Vagina (tissue), 2 donors: ENCODE measurements at regions not wholly inside any gene's neighbourhood (a gene's known extent, or its start where the extent isn't known, plus 50 kb on each side); places are given as distances from the start of the nearest gene placed in this dataset.

Source experiments
- DNase-seq, 2 donors: peaks; one replicate each; pipeline ENCODE4 v3.0.0-alpha.2; 2017; ENCODE audit errors: extremely low spot score in 2 of 2
- H3K27ac ChIP-seq: fragments of 200-600 bp; sonication (generic); one replicate; pipeline ENCODE4 v1.5.1; 2019
- H3K27me3 ChIP-seq: fragments of 200-600 bp; sonication (generic); one replicate; pipeline ENCODE4 v1.5.1; 2019
- H3K36me3 ChIP-seq, 2 donors: fragments of 200-600 bp; sonication (generic); one replicate each; pipeline ENCODE4 v1.5.1; 2017 to 2019
- H3K4me1 ChIP-seq: fragments of 200-600 bp; sonication (generic); one replicate; pipeline ENCODE4 v1.5.1; 2019
- H3K4me3 ChIP-seq, 2 donors: fragments of 200-600 bp; sonication (generic); 1 replicate in 1 of 2; 2 replicates in 1 of 2; pipeline ENCODE4 v1.5.1; 2016 to 2019
- H3K9me3 ChIP-seq: fragments of 200-600 bp; sonication (generic); one replicate; pipeline ENCODE4 v1.5.1; 2019
- POLR2A ChIP-seq, 2 donors: fragments of 450-650 bp; IDR thresholded peaks; one replicate each; pipeline ENCODE4 v1.6.1; 2017; ENCODE audit warnings: antibody characterized with exemption in 2 of 2, mild to moderate bottlenecking in 2 of 2, moderate library complexity in 2 of 2
- POLR2AphosphoS5 ChIP-seq, 2 donors: sonication (generic); formaldehyde crosslinking; IDR thresholded peaks; one replicate each; pipeline ENCODE4 v1.9.0; 2017; ENCODE audit warnings: antibody characterized with exemption in 2 of 2, mild to moderate bottlenecking in 2 of 2, low read depth in 1 of 2; ENCODE audit not compliant: insufficient read depth in 1 of 2
- intact Hi-C: fragments of 100-400 bp; cut with DNase I; formaldehyde crosslinking; loops from one replicate; pipeline ENCODE4 v1.15.1; 2023
- TF ChIP-seq, protein P1 (sequence below), 3 experiments: fragments of 450-650 bp in 2 of 3; fragments of 200-600 bp in 1 of 3; sonication (generic) in 1 of 3; IDR thresholded peaks; one replicate each; pipeline ENCODE4 v1.5.1; 2017 to 2019; ENCODE audit warnings: antibody characterized with exemption in 3 of 3, mild to moderate bottlenecking in 2 of 3, moderate library complexity in 2 of 3

DNA sequence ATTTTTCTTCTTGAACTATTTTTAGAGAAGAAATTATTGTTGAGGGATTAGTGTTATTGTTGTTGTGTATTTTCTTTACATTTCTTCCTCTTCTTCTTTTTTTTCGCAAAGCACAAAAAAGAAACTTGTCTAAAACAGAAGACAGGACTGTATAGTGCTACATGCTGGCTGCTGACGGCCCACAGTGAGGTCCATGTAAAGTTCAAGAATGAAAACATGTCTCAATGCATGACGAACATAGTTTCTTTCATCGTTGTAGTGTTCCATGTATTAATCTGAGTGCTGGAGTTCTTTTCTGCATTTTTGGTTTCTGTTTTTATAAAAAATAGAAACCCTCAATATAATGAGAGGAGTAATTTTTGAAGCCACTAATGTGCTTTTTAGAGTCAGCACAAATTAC, 462.9 kb upstream of the MARCKS start:
- no peaks in the 10 kb centered on the region for H3K9me3 ChIP-seq
- intact Hi-C loops, result no loop called here
- H3K4me1 ChIP-seq, result no peaks in the 10 kb centered on the region
- no peak overlapping the region for H3K27ac ChIP-seq
- no peaks in the 10 kb centered on the region for H3K27me3 ChIP-seq
- no peak overlapping the region for H3K4me3 ChIP-seq
- no peak for TF ChIP-seq POLR2AphosphoS5 (IDR thresholded peaks at IDR 0.05; ENCODE audit: insufficient read depth in 1 of 2, low read depth in 1 of 2)
- no peak for TF ChIP-seq POLR2A (IDR thresholded peaks at IDR 0.05)
- no peaks in the 10 kb centered on the region for H3K36me3 ChIP-seq
- no peak for DNase-seq

DNA sequence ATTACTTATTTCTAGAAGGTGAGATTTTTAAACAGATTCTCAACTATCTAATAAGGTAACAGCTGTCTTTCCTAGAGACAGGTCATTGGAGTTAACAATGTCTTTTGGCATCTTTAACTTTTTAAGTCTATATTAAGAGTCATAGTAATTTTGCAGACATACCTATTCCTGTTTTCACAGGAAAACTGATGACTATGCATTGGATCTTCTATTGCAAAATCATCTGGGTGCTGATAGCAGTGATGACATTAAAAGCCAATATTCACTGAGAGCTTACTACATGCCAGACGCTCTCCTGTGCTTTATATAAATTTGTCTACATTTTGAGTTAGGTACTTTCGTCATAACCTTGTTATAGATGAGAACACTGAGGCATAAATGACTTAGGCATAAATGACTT, 462.4 kb upstream of the MARCKS start:
- TF ChIP-seq, protein P1, sequence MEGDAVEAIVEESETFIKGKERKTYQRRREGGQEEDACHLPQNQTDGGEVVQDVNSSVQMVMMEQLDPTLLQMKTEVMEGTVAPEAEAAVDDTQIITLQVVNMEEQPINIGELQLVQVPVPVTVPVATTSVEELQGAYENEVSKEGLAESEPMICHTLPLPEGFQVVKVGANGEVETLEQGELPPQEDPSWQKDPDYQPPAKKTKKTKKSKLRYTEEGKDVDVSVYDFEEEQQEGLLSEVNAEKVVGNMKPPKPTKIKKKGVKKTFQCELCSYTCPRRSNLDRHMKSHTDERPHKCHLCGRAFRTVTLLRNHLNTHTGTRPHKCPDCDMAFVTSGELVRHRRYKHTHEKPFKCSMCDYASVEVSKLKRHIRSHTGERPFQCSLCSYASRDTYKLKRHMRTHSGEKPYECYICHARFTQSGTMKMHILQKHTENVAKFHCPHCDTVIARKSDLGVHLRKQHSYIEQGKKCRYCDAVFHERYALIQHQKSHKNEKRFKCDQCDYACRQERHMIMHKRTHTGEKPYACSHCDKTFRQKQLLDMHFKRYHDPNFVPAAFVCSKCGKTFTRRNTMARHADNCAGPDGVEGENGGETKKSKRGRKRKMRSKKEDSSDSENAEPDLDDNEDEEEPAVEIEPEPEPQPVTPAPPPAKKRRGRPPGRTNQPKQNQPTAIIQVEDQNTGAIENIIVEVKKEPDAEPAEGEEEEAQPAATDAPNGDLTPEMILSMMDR (IDR thresholded peaks at IDR 0.05), result no peak
- TF ChIP-seq POLR2AphosphoS5 (IDR thresholded peaks at IDR 0.05; ENCODE audit: insufficient read depth in 1 of 2, low read depth in 1 of 2), result no peak
- no peak for TF ChIP-seq POLR2A (IDR thresholded peaks at IDR 0.05)
- intact Hi-C loops, result no loop called here
- DNase-seq, result no peak

DNA sequence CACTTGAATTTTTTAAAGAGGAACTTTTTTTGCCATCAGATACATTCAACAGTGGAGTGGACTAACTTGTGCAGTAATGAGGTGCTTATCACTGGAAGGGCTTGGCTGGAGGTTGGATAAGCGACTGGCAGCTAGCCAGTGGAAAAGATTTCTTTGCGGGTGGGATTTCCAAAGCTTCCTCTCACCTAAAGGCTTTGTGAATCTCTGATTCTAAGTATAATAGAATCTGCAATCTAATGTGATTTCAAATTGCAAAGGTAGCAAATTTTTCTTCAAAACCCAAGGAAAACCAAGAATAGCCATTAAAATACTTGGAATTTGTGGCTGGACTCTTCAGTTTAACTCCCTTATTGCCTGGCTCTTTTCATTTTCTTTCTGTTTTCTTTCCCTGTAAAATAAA, 460.4 kb upstream of the MARCKS start:
- intact Hi-C loops, result no loop called here
- DNase-seq, result no peak
- Histone ChIP-seq H3K9me3 (no peaks in the 10 kb centered on the region), H3K4me3 (no peak overlapping the region), H3K27ac (no peak overlapping the region), H3K36me3 (no peaks in the 10 kb centered on the region), H3K27me3 (no peaks in the 10 kb centered on the region), H3K4me1 (no peaks in the 10 kb centered on the region)
- TF ChIP-seq, protein P1 (IDR thresholded peaks at IDR 0.05), result no peak
- no peak for TF ChIP-seq POLR2AphosphoS5 (IDR thresholded peaks at IDR 0.05; ENCODE audit: insufficient read depth in 1 of 2, low read depth in 1 of 2)
- TF ChIP-seq POLR2A (IDR thresholded peaks at IDR 0.05), result no peak

More for the DNA sequence above, 462.4 kb upstream of the MARCKS start:
- no peak overlapping the region for H3K4me3 ChIP-seq
- no peaks in the 10 kb centered on the region for H3K9me3 ChIP-seq
- no peak overlapping the region for H3K27ac ChIP-seq
- H3K36me3 ChIP-seq, result no peaks in the 10 kb centered on the region
- H3K4me1 ChIP-seq, result no peaks in the 10 kb centered on the region
- H3K27me3 ChIP-seq, result no peaks in the 10 kb centered on the region

DNA sequence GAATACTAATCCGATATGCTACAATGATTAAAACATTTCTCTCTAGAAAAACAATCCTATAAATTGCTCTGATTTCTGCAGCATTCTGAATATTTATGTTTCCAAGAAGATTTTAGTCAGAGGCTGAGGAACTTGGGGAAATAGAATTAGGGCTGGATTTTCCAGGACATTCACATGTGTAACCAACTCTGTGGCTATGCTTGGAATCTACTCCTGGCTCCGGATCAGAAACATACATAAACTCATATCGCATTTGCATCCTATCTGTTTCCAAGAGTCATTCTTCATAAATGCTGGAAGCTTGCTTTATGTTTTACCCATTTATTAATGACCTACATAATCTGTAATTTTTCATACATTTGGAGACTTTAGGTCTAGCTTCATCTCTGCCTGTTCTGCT, 459.9 kb upstream of the MARCKS start:
- intact Hi-C loops, result no loop called here
- no peak for DNase-seq
- Histone ChIP-seq H3K27ac (no peak overlapping the region), H3K4me3 (no peak overlapping the region), H3K9me3 (no peaks in the 10 kb centered on the region), H3K36me3 (no peaks in the 10 kb centered on the region), H3K27me3 (no peaks in the 10 kb centered on the region), H3K4me1 (no peaks in the 10 kb centered on the region)
- TF ChIP-seq, protein P1 (IDR thresholded peaks at IDR 0.05), result no peak
- TF ChIP-seq POLR2AphosphoS5 (IDR thresholded peaks at IDR 0.05; ENCODE audit: insufficient read depth in 1 of 2, low read depth in 1 of 2), result no peak
- TF ChIP-seq POLR2A (IDR thresholded peaks at IDR 0.05), result no peak

DNA sequence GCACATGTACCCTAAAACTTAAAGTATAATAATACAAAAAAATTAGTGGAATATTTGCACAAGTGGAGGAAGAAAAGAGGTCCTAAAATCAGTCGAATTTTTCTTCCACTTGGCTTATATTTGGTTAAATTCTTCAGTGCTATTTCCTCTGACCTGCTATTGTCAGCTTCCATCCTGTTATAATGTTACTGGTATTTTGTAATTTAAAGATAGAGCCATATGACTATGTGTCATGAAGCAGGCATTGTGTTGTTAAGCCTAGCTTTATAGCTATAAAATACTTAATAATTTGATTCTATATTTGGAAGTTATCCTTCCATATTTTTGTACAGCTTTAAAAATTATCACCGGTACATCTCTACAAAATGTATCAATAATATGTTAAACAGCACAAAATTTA, 455.9 kb upstream of the MARCKS start:
- no peak for DNase-seq
- no peak overlapping the region for H3K27ac ChIP-seq
- H3K4me1 ChIP-seq, result peaks cover 25% of the 10 kb centered on the region
- intact Hi-C loops, result no loop called here
- no peaks in the 10 kb centered on the region for H3K36me3 ChIP-seq
- no peak overlapping the region for H3K4me3 ChIP-seq
- H3K9me3 ChIP-seq, result no peaks in the 10 kb centered on the region
- TF ChIP-seq, protein P1 (IDR thresholded peaks at IDR 0.05), result no peak
- no peak for TF ChIP-seq POLR2A (IDR thresholded peaks at IDR 0.05)
- no peak for TF ChIP-seq POLR2AphosphoS5 (IDR thresholded peaks at IDR 0.05; ENCODE audit: insufficient read depth in 1 of 2, low read depth in 1 of 2)
- H3K27me3 ChIP-seq, result no peaks in the 10 kb centered on the region
